GM04504 (cell line): ENCODE measurements at regions not wholly inside any gene's neighbourhood (a gene's known extent, or its start where the extent isn't known, plus 50 kb on each side); places are given as distances from the start of the nearest gene placed in this dataset.

Experiments used
- DNase-seq: peaks from one replicate; pipeline ENCODE4 v3.0.0-alpha.2; 2012; ENCODE audit warnings: low read depth

GRCh38 chr21:14869984-14870852 is 194.6 kb downstream of the NRIP1 start:
- DNase-seq = no peak

DNA sequence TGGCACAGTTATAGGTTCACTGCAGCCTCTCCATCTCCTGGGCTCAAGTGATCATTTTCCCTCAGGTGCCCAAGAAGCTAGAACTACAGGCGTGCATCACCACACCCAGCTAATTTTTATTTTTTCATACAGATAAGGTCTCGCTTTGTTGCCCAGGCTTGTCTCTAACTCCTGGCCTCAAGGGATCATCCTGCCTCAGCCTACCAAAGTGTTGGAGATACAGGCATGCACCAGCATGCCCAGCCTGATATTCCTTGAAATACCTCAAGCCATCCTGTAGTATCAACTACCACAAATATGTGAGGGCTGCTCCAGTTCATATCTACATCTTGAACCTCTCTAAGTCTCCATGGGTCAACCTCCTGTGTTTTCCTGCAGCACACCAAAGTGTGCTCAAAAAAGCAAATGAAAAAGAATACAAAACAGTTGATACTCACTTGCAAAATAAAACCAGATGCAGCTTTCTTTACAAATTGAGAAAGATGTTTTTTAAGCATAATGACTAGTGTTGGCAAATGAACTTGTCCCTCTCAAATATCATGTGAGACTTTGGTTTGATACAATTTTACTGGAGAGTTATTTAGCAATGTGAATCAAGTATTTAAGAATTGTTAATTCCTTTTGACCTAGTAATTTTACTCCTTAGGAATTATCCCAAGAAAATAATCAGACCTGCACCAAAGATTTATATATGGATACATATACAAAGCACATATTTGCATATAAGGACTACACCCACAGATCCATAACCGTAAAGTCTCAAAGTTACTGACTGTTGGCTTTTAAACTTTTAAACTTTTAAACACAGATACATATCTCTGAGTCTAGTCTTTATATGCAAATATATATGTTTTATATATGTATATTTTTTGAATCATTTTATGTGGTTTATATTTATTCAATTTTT is 197.7 kb downstream of the NRIP1 start:
- no peak for DNase-seq

- DNase-seq = no peak
These were observed 200.4 kb downstream of the NRIP1 start for GRCh38 chr21:14864211-14865021.

DNA sequence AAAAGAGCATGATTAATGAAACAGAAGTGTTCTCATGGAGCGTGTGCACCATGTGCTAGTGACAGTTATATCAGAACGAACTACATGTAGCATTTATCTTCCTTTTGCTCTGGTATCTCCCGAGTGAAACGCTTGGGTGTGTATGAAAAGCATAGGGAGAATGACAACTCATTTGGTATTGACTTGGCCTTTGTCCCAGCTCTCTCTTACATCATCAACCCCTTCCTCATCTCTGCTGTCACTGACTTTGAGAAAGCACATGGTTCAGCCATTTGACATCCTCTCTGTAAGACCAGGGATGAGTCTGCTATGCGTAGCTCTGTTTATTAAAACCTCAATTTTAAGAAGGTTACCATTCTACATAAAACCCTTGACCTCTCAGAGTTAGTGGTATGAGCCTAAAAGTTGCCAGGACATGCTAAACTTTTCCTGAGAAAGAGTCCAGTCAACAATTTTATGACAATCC is 201.0 kb downstream of the NRIP1 start:
- DNase-seq = no peak

DNA sequence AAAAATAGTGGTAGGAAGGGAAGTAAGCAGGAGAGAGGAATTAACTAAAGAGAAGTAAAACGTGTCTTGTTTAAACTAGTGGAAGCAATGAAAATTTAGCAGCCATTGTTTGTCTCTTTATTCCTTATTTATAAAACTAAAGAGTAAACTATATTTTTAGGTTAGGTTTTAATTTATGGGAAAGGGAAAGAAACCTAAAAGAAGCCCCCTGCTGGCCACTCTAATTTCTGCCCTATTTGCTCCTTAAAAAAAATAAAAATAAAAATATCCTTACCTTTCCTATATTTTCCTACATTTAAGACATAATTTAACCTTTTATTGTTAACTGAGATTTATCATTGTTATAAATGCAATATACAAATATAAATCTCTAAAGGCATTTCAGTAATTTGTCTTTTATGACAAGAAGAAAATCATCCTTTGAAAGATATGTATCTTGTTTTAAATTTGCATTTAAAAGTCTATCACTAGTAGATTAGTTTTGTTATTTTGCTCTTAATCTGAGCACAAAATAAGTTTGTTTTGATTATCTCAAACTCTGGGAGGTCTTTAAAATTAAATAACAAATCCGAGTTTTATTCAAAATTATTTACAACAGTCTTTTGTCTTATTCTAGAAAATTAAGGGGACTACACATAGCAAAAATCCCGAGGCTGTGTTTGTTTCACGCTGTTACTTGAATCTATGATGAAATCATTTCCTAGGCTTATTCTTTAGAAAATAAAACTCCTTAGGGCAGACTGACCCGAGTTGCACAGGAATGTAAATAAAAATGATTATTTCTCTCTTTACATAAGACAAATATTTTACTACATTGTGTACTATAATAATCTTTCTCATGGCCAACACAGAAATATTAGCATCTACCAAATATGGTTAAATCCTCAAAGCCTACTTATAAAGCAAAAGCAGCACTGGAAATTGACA is 201.7 kb downstream of the NRIP1 start:
- no peak for DNase-seq

- DNase-seq = no peak
These were observed 206.5 kb downstream of the NRIP1 start for GRCh38 chr21:14858311-14858710.

GRCh38 chr21:14857529-14857928 is 207.3 kb downstream of the NRIP1 start:
- DNase-seq = no peak

DNA sequence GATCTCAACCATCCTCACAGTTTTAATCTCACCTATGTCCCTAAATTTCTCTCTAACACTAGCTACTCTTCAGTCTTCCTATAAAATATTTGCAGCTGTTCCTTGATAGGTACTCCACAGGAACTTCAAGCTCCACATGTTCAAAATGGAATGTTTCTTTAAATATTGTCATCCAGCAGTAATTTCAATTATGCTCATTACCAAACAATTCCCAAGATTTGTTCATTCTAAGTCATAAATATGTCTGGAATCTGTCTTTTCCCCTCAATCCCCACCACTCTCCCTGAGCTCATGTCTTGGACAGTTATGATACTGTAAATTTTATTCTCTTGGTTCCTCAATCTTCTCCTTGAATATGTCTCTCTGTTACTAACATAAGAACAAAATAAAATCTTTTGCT is 214.4 kb downstream of the NRIP1 start:
- DNase-seq = no peak

- DNase-seq = no peak
These were observed 218.2 kb downstream of the NRIP1 start for GRCh38 chr21:14846621-14847020.

- DNase-seq = no peak
These were observed 220.8 kb downstream of the NRIP1 start for GRCh38 chr21:14844001-14844400.

- no peak for DNase-seq
These were observed 222.2 kb downstream of the NRIP1 start for GRCh38 chr21:14842601-14843000.

DNA sequence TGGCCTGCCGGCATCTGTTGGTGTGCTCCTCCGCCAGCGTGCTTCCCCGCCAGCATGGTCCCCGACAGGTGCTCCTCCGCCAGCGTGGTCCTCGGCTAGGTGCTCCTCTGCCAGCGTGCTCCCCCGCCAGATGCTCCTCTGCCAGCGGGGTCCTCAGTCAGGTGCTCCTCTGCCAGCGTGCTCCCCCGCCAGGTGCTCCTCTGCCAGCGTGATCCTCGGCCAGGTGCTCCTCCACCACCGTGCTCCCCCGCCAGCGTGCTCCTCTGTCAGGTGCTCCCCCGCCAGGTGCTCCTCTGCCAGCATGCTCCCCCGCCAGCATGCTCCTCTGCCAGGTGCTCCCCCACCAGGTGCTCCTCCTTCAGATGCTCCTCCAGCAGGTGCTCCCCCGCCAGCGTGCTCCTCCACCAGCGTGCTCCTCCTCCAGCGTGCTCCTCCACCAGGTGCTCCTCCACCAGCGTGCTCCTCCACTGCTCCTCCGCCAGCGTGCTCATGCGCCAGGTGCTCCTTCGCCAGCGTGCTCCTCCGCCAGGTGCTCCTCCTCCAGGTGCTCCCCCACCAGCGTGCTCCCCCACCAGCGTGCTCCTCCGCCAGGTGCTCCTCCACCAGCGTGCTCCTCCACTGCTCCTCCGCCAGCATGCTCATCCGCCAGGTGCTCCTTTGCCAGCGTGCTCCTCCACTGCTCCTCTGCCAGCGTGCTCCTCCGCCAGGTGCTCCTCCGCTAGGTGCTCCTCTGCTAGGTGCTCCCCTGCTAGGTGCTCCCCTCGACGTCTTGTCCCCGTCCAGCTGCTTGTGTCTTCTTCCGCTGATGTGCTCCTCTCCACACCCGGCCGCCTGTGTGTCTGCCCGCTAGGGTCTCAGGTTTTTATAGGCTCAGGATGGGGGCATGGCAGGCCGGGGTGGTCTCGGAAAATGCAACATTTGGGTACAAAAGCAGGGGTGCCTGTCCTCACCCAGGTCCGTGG is 223.0 kb downstream of the NRIP1 start:
- DNase-seq = no peak

DNA sequence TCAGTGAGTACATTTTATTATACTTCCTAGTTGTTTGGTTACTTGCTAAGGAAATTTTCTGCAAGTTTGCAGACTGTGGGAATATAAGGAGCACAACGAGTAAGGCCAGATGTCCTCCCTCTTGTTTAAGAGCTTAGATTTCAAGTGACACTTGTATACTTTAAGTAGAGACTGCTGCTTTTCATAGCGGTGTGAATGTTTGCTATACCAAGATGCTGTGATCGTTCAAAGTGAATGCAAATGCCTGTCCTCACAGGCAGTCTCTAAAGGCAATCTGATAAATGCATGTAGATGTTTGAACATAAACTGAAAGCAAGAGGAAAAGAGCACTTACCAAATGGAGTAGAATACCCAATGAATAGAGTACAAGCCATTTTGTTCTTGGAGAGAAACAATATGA is 226.4 kb downstream of the NRIP1 start:
- no peak for DNase-seq

DNA sequence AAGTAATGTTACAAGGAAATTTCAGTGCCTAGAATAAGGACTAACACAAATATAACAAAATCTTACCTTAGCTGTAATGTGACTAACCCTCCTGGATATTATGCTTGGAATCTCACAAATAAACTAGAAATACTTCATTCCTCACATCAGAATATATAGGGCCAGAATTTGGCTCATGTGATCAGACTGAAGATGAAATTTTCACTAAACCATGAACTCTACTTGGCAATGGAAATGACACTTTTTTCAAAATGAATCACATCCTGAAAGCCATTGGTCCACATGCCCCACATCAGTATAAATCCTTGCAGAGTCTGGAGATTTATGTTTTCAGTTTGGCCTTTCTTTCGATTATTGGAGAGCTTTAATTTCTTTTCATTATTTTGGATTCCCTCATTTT is 227.8 kb downstream of the NRIP1 start:
- no peak for DNase-seq

GRCh38 chr21:14833666-14834351 is 231.0 kb downstream of the NRIP1 start:
- no peak for DNase-seq

DNA sequence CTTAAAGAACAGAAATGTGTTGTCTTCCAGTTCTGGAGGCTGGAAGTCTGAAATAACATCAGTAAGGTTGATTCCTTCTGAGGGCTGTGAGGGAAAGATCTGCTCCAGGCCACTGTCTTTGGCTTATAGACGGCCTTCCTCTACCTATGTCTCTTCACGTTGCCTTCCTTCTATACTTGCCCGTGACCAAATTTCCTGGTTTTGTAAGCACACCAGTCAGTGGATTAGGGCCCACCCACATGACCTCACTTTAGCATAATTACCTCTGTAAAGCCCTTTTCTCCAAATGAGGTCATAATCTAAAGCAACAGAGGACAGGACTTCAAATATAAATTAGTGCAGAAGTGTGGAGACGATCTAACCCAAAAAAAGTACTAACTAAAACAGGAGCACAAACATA is 231.6 kb downstream of the NRIP1 start:
- no peak for DNase-seq

DNA sequence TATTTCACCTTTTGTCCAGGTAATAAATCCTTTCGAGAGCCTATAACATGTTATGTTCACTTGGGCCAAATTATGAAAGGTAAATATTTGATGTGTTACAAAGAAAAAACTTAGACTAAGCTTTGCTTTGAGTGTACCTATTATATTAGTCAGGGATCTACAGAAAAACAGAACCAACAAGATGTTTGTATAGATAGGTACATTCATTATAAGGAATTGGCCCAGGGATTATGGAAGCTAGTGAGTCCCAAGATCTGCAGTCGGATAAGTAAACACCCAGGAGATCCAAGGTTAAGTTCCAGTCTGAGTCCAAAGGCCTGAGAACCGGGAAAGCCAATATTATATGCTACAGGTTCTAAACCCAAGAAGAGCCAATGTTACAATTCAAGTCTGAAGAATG is 234.5 kb downstream of the NRIP1 start:
- no peak for DNase-seq

DNA sequence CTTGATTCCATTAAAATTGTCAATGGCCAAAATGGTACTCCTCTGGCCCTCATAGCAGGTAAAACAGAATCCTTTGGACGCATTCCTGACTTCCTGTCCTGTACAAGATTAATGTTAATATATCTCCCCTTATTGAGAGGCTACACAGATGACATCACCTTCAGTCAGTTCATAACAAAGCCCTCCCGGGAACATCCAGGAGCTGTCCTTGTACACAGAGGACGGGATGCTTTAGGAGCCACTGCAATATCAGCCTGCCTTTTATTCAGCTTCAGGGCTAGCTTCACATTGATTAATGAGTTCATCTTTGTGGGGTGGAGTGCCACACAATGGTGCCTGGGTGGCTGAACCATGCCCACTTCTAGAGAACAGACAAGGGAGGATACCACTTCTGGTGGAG is 235.1 kb downstream of the NRIP1 start:
- no peak for DNase-seq

GRCh38 chr21:14827468-14827867 is 237.3 kb downstream of the NRIP1 start:
- no peak for DNase-seq
